A549 (cell line): ENCODE measurements at regions not wholly inside any gene's neighbourhood (a gene's known extent, or its start where the extent isn't known, plus 50 kb on each side); places are given as distances from the start of the nearest gene placed in this dataset.

ENCODE experiments used
- ATAC-seq, 2 experiments: fragments of 200-7000 bp in 1 of 2; fragments of >200 bp in 1 of 2; cut with Nextera tagmentation in 1 of 2; cut with Tn5 transposase in 1 of 2; 3 replicates each; pipeline versions ENCODE4 v1.8.0 to v1.9.1; 2018 to 2020; ENCODE audit warnings: mild to moderate bottlenecking in 1 of 2, moderate library complexity in 1 of 2
- CTCF ChIA-PET: fragments of 300-600 bp; sonication (Branson Sonifier 250); formaldehyde crosslinking; extraction: SDS; loops from one replicate; lab custom pipeline; 2021; ENCODE audit warnings: antibody characterized with exemption, inconsistent platforms; lab: Yijun Ruan, JAX
- POLR2A ChIA-PET: fragments of 350-600 bp; formaldehyde crosslinking; extraction: SDS; loops from one replicate; lab custom pipeline; 2021; ENCODE audit warnings: antibody characterized with exemption, inconsistent platforms; lab: Yijun Ruan, JAX
- DNase-seq, 2 experiments: peaks; one replicate each; pipeline versions ENCODE4 v3.0.0 to v3.0.0-alpha.2; 2011 to 2016; ENCODE audit warnings: low read depth in 1 of 2, low spot score in 1 of 2
- FAIRE-seq: peaks from 2 replicates; lab custom pipeline; 2011; peaks lifted over from hg19 to GRCh38; lab: Jason Lieb, UNC
- H3K27ac ChIP-seq, 2 experiments: fragments of >200 bp; sonication (Bioruptor Twin); formaldehyde crosslinking; 3 replicates each; pipeline ENCODE4 v1.5.1; 2016 to 2017
- H3K4me1 ChIP-seq: fragments of >200 bp; sonication (Bioruptor Twin); formaldehyde crosslinking; 3 replicates; pipeline ENCODE4 v1.6.1; 2016
- H3K4me2 ChIP-seq: fragments of >200 bp; sonication (Bioruptor Twin); formaldehyde crosslinking; 3 replicates; pipeline ENCODE4 v1.6.1; 2016
- H3K4me3 ChIP-seq: fragments of >200 bp; sonication (Bioruptor Twin); formaldehyde crosslinking; 3 replicates; pipeline ENCODE4 v1.5.1; 2016
- H3K9me3 ChIP-seq: fragments of >200 bp; sonication (Bioruptor Twin); formaldehyde crosslinking; 3 replicates; pipeline ENCODE4 v1.6.1; 2016
- ATOH8 ChIP-seq: fragments of 250-450 bp; sonication (Bioruptor Pico); IDR thresholded peaks from 2 replicates; pipeline ENCODE4 v1.5.0; 2020; ENCODE audit warnings: low read depth, mild to moderate bottlenecking, moderate library complexity
- BCL3 ChIP-seq: fragments of >200 bp; sonication (Bioruptor Twin); formaldehyde crosslinking; IDR thresholded peaks from 3 replicates; pipeline ENCODE4 v1.6.1; 2016
- CHD4 ChIP-seq: fragments of 200-600 bp; sonication (generic); IDR thresholded peaks from 2 replicates; pipeline ENCODE4 v1.6.1; 2016; ENCODE audit warnings: antibody characterized with exemption, mild to moderate bottlenecking, borderline replicate concordance
- EHF ChIP-seq: fragments of 250-450 bp; sonication (Bioruptor Pico); IDR thresholded peaks from 2 replicates; pipeline ENCODE4 v1.5.0; 2020; ENCODE audit warnings: mild to moderate bottlenecking
- EHMT2 ChIP-seq: fragments of 200-600 bp; sonication (generic); IDR thresholded peaks from 2 replicates; pipeline ENCODE4 v1.6.1; 2016; ENCODE audit warnings: antibody characterized with exemption, low read depth, mild to moderate bottlenecking, moderate library complexity
- FOSL2 ChIP-seq, 2 experiments: fragments of 450-650 bp in 1 of 2; fragments of >200 bp in 1 of 2; sonication (Bioruptor Twin) in 1 of 2; formaldehyde crosslinking; IDR thresholded peaks; 2 replicates each; pipeline versions ENCODE4 v1.5.0 to v1.6.1; 2016 to 2020; ENCODE audit warnings: mild to moderate bottlenecking in 1 of 2, moderate library complexity in 1 of 2
- FOXS1 ChIP-seq: fragments of 250-450 bp; sonication (Bioruptor Pico); IDR thresholded peaks from 2 replicates; pipeline ENCODE4 v1.5.0; 2020; ENCODE audit warnings: mild to moderate bottlenecking, moderate library complexity
- HOXB5 ChIP-seq: fragments of 250-450 bp; sonication (Bioruptor Pico); IDR thresholded peaks from 2 replicates; pipeline ENCODE4 v1.5.0; 2020; ENCODE audit warnings: mild to moderate bottlenecking, moderate library complexity
- JUN ChIP-seq, 2 experiments: fragments of >200 bp; sonication (Bioruptor Twin); formaldehyde crosslinking; IDR thresholded peaks; 2 replicates in 1 of 2; 3 replicates in 1 of 2; pipeline ENCODE4 v1.6.1; 2016 to 2017
- MAFK ChIP-seq: fragments of 450-650 bp; IDR thresholded peaks from 2 replicates; pipeline ENCODE4 v1.6.1; 2014; ENCODE audit not compliant: partially characterized antibody
- MAX ChIP-seq: IDR thresholded peaks from 2 replicates; pipeline ENCODE4 v1.6.1; 2012
- NPAS2 ChIP-seq: fragments of 250-450 bp; sonication (Bioruptor Pico); IDR thresholded peaks from 2 replicates; pipeline ENCODE4 v1.8.0; 2022; ENCODE audit warnings: mild to moderate bottlenecking, moderate library complexity, borderline replicate concordance
- NR3C1 ChIP-seq: fragments of >200 bp; sonication (Bioruptor Twin); formaldehyde crosslinking; IDR thresholded peaks from 3 replicates; pipeline ENCODE4 v1.6.1; 2017
- POLR2A ChIP-seq: IDR thresholded peaks from 2 replicates; pipeline ENCODE4 v1.6.1; 2012; ENCODE audit warnings: mild to moderate bottlenecking, low read length
- RAD21 ChIP-seq, 2 experiments: fragments of >200 bp in 1 of 2; sonication (Bioruptor Twin) in 1 of 2; formaldehyde crosslinking in 1 of 2; IDR thresholded peaks in 1 of 2; conservative IDR thresholded peaks in 1 of 2; 2 replicates in 1 of 2; 3 replicates in 1 of 2; pipeline ENCODE4 v1.6.1; 2012 to 2018; ENCODE audit warnings: inconsistent platforms in 1 of 2
- SREBF2 ChIP-seq: fragments of 450-650 bp; IDR thresholded peaks from 2 replicates; pipeline ENCODE4 v1.6.1; 2014; ENCODE audit warnings: mild to moderate bottlenecking, moderate library complexity
- TP53 ChIP-seq: fragments of 250-450 bp; sonication (Bioruptor Pico); IDR thresholded peaks from 2 replicates; pipeline ENCODE4 v1.5.0; 2021; ENCODE audit warnings: mild to moderate bottlenecking, moderate library complexity
- ZNF302 ChIP-seq: fragments of 250-450 bp; sonication (Bioruptor Pico); IDR thresholded peaks from 2 replicates; pipeline ENCODE4 v1.9.0; 2021; ENCODE audit warnings: inconsistent platforms, mild to moderate bottlenecking, moderate library complexity
- WGBS: methylation state at CpG from one replicate; pipeline ENCODE4 v1.1.6; 2017; ENCODE audit errors: missing lambda C conversion rate; 5-methylcytosine and 5-hydroxymethylcytosine counted together
- TF ChIP-seq, protein P1 (sequence below): fragments of 200-600 bp; sonication (generic); IDR thresholded peaks from 2 replicates; pipeline ENCODE4 v1.6.1; 2016; ENCODE audit warnings: antibody characterized with exemption, mild to moderate bottlenecking, moderate library complexity
- TF ChIP-seq, protein P2 (sequence below): fragments of 150-350 bp; IDR thresholded peaks from 2 replicates; pipeline ENCODE4 v1.6.1; 2014; ENCODE audit warnings: low read depth, mild to moderate bottlenecking, low read length
- TF ChIP-seq, protein P3 (sequence below): fragments of 250-450 bp; sonication (Bioruptor Pico); IDR thresholded peaks from 2 replicates; pipeline ENCODE4 v1.5.0; 2021; ENCODE audit warnings: mild to moderate bottlenecking, moderate library complexity, borderline replicate concordance

GRCh38 chr1:95733671-95734070, 499.7 kb downstream of the RWDD3 start:
- Histone ChIP-seq H3K4me2 (no peak overlapping the region), H3K27ac (no peak overlapping the region), H3K9me3 (no peaks in the 10 kb centered on the region), H3K4me3 (no peak overlapping the region), H3K4me1 (no peaks in the 10 kb centered on the region)
- no peak for DNase-seq
- TF ChIP-seq TP53 (CRISPR knock-in tag), result no peak
- TF ChIP-seq RAD21 (conservative IDR thresholded peaks at IDR 0.05 in 1 of 2, IDR thresholded peaks at IDR 0.05 in 1 of 2), result no peak
- TF ChIP-seq MAX, result no peak
- TF ChIP-seq, protein P1, sequence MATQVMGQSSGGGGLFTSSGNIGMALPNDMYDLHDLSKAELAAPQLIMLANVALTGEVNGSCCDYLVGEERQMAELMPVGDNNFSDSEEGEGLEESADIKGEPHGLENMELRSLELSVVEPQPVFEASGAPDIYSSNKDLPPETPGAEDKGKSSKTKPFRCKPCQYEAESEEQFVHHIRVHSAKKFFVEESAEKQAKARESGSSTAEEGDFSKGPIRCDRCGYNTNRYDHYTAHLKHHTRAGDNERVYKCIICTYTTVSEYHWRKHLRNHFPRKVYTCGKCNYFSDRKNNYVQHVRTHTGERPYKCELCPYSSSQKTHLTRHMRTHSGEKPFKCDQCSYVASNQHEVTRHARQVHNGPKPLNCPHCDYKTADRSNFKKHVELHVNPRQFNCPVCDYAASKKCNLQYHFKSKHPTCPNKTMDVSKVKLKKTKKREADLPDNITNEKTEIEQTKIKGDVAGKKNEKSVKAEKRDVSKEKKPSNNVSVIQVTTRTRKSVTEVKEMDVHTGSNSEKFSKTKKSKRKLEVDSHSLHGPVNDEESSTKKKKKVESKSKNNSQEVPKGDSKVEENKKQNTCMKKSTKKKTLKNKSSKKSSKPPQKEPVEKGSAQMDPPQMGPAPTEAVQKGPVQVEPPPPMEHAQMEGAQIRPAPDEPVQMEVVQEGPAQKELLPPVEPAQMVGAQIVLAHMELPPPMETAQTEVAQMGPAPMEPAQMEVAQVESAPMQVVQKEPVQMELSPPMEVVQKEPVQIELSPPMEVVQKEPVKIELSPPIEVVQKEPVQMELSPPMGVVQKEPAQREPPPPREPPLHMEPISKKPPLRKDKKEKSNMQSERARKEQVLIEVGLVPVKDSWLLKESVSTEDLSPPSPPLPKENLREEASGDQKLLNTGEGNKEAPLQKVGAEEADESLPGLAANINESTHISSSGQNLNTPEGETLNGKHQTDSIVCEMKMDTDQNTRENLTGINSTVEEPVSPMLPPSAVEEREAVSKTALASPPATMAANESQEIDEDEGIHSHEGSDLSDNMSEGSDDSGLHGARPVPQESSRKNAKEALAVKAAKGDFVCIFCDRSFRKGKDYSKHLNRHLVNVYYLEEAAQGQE, result no peak
- no peak for TF ChIP-seq EHF (CRISPR knock-in tag)
- no peak for TF ChIP-seq ZNF302 (CRISPR knock-in tag)
- no peak for TF ChIP-seq NPAS2 (CRISPR knock-in tag)
- TF ChIP-seq NR3C1, result no peak
- TF ChIP-seq EHMT2, result no peak
- no peak for TF ChIP-seq ATOH8 (CRISPR knock-in tag)
- TF ChIP-seq, protein P2, sequence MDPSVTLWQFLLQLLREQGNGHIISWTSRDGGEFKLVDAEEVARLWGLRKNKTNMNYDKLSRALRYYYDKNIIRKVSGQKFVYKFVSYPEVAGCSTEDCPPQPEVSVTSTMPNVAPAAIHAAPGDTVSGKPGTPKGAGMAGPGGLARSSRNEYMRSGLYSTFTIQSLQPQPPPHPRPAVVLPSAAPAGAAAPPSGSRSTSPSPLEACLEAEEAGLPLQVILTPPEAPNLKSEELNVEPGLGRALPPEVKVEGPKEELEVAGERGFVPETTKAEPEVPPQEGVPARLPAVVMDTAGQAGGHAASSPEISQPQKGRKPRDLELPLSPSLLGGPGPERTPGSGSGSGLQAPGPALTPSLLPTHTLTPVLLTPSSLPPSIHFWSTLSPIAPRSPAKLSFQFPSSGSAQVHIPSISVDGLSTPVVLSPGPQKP, result no peak
- TF ChIP-seq CHD4, result no peak
- no peak for TF ChIP-seq POLR2A
- TF ChIP-seq HOXB5 (CRISPR knock-in tag), result no peak
- no peak for TF ChIP-seq MAFK
- no peak for FAIRE-seq
- WGBS, result 19% methylated on average over 6 of the region's 6 CpGs
- ChIA-PET CTCF (no interaction called here), POLR2A (no interaction called here)
- no peak for ATAC-seq

DNA sequence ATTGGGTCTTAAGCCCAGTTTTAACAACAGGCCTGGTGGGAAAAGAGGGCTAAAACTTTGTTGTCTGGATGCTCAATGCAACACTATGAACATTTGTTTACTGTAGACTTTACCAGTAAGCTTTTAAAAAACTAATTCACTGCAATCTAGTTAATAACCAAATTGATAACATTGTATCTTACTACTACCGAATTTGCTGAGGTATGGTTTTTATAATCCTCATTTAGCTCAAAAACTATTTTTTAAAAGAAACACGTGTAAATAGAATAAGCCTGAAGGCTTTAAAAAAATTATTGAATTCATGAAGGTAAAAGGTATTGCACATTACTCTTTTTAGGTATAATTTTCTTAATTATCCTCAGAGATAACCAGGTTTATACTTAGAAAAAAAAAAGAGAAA, 500.6 kb downstream of the RWDD3 start:
- no peaks in the 10 kb centered on the region for H3K4me1 ChIP-seq
- DNase-seq (no peak), ATAC-seq (no peak), FAIRE-seq (no peak)
- no peak overlapping the region for H3K4me3 ChIP-seq
- no peaks in the 10 kb centered on the region for H3K9me3 ChIP-seq
- H3K27ac ChIP-seq, result no peak overlapping the region
- WGBS, result 0% methylated on average over 2 of the region's 2 CpGs
- TF ChIP-seq FOXS1, result no peak
- peak; percentile 23 for TF ChIP-seq MAFK
- POLR2A ChIA-PET, result no interaction called here
- CTCF ChIA-PET, result no interaction called here
- no peak overlapping the region for H3K4me2 ChIP-seq

- ATAC-seq (no peak), DNase-seq (peak in 1 of 2 experiments; percentile 17), FAIRE-seq (no peak)
- CTCF ChIA-PET, result interaction anchor here (1.2 to 1.3 kb wide), 2 partner anchors 10 to 40 kb away, joined by 3 read pairs; no protein-coding TSS in a partner anchor
- H3K9me3 ChIP-seq, result no peaks in the 10 kb centered on the region
- H3K4me2 ChIP-seq, result no peak overlapping the region
- no peak overlapping the region for H3K4me3 ChIP-seq
- TF ChIP-seq, protein P3, sequence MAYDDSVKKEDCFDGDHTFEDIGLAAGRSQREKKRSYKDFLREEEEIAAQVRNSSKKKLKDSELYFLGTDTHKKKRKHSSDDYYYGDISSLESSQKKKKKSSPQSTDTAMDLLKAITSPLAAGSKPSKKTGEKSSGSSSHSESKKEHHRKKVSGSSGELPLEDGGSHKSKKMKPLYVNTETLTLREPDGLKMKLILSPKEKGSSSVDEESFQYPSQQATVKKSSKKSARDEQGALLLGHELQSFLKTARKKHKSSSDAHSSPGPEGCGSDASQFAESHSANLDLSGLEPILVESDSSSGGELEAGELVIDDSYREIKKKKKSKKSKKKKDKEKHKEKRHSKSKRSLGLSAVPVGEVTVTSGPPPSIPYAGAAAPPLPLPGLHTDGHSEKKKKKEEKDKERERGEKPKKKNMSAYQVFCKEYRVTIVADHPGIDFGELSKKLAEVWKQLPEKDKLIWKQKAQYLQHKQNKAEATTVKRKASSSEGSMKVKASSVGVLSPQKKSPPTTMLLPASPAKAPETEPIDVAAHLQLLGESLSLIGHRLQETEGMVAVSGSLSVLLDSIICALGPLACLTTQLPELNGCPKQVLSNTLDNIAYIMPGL, result no peak
- TF ChIP-seq EHF (CRISPR knock-in tag) (no peak), SREBF2 (no peak), JUN (IDR thresholded peaks at IDR 0.05) (no peak), FOSL2 (IDR thresholded peaks at IDR 0.05) (no peak), FOSL2 (CRISPR knock-in tag; IDR thresholded peaks at IDR 0.05) (no peak), MAFK (no peak), BCL3 (no peak), NR3C1 (no peak), TP53 (CRISPR knock-in tag) (no peak)
- H3K4me1 ChIP-seq, result no peaks in the 10 kb centered on the region
- POLR2A ChIA-PET, result no interaction called here
- WGBS, result 0% methylated on average over 1 of the region's 3 CpGs
- no peak overlapping the region for H3K27ac ChIP-seq
Measured at GRCh38 chr1:95742591-95743089, 508.6 kb downstream of the RWDD3 start.
